ENCODE measurements at regions not wholly inside any gene's neighbourhood (a gene's known extent, or its start where the extent isn't known, plus 50 kb on each side); places are given as distances from the start of the nearest gene placed in this dataset.

DNA sequence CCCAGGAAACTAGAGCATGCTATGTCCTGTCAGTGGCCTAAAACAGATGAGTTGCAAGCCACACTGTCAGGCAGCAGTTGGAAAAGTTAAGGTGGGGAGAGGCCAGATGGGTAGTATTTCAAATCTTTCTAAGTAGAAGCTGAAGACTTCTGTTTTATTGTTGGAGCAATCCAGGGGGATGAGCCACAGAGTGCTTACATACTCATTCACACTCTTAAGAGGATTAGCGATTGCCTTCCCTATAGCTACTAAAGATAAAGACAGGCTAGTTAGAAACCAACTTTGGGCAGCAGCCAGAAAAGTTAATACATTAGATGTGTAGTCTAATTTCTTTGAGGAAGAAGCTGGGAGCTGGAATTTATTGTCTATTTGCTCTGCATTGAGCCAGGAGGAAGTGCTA lies 61.7 kb upstream of the ELAVL2 start:
- DNase-seq, result no peak
